Osteoblast (primary cell): ENCODE measurements at regions not wholly inside any gene's neighbourhood (a gene's known extent, or its start where the extent isn't known, plus 50 kb on each side); places are given as distances from the start of the nearest gene placed in this dataset.
A peak's percentile ranks its signal among the peaks of the same experiment; 100 is the strongest.

Experiments
- DNase-seq: peaks from one replicate; pipeline ENCODE4 v3.0.0; 2011; ENCODE audit warnings: low spot score, mixed read lengths; ENCODE audit not compliant: insufficient read length; ENCODE audit errors: missing footprints
- H2AFZ ChIP-seq: 2 replicates; pipeline ENCODE4 v1.6.0; 2011; ENCODE audit warnings: mild to moderate bottlenecking, low read length
- H3K27ac ChIP-seq: 2 replicates; pipeline ENCODE4 v1.5.1; 2011; ENCODE audit warnings: mild to moderate bottlenecking, low read depth, low read length, moderate library complexity
- H3K27me3 ChIP-seq: 2 replicates; pipeline ENCODE4 v1.6.0; 2012; ENCODE audit warnings: mild to moderate bottlenecking, control low read depth, inconsistent platforms, low read length, moderate library complexity; ENCODE audit not compliant: insufficient read depth
- H3K36me3 ChIP-seq: 2 replicates; pipeline ENCODE4 v1.5.1; 2011; ENCODE audit warnings: mild to moderate bottlenecking, low read length, control low read depth, moderate library complexity; ENCODE audit not compliant: insufficient read depth
- H3K4me1 ChIP-seq: 2 replicates; pipeline ENCODE4 v1.5.1; 2011; ENCODE audit warnings: mild to moderate bottlenecking, low read length, control low read depth, moderate library complexity; ENCODE audit not compliant: insufficient read depth
- H3K4me2 ChIP-seq: 2 replicates; pipeline ENCODE4 v1.6.0; 2011; ENCODE audit warnings: mild to moderate bottlenecking, low read length; ENCODE audit not compliant: insufficient read depth
- H3K4me3 ChIP-seq: fragments of 200-600 bp; sonication (generic); 3 replicates; pipeline ENCODE4 v1.5.1; 2012; ENCODE audit warnings: mild to moderate bottlenecking, low read length, inconsistent platforms; ENCODE audit not compliant: insufficient read depth
- H3K79me2 ChIP-seq: 2 replicates; pipeline ENCODE4 v1.6.0; 2012; ENCODE audit warnings: mild to moderate bottlenecking, low read length, control low read depth, inconsistent platforms; ENCODE audit not compliant: insufficient read depth
- H3K9me3 ChIP-seq: 2 replicates; pipeline ENCODE4 v1.5.1; 2011; ENCODE audit warnings: low read depth, low read length, control low read depth
- H4K20me1 ChIP-seq: 2 replicates; pipeline ENCODE4 v1.6.0; 2012; ENCODE audit warnings: mild to moderate bottlenecking, low read length, control low read depth; ENCODE audit not compliant: insufficient read depth
- TF ChIP-seq, protein P1 (sequence below): IDR thresholded peaks from 2 replicates; pipeline ENCODE4 v1.5.1; 2011; ENCODE audit warnings: mild to moderate bottlenecking, low read depth, low read length, moderate library complexity; ENCODE audit errors: extremely low read depth

DNA sequence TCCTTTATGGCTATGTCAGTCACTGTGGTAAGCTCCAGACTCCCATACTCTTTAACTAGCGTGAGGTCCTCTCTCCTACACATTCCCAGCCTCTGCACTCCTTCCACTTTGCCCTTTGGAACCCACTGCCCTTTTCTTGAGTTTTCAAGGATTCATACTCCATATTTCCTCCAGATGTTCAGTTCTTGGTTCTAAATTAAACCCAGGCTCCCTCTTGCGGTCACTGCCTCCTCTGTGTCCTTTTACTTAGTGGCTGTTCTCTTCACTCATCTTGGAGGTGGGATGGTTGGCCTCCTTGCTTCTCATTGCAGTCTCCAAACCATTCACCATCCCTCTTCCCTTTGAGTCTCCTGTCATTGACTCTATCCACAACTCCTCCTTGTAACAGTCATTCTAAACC is 208.1 kb downstream of the TGFB2 start:
- no peak overlapping the region for H3K4me3 ChIP-seq
- H3K27me3 ChIP-seq, result no peaks in the 10 kb centered on the region
- DNase-seq, result no peak
- no peaks in the 10 kb centered on the region for H3K9me3 ChIP-seq
- H3K4me1 ChIP-seq, result peaks cover 5% of the 10 kb centered on the region
- TF ChIP-seq, protein P1, sequence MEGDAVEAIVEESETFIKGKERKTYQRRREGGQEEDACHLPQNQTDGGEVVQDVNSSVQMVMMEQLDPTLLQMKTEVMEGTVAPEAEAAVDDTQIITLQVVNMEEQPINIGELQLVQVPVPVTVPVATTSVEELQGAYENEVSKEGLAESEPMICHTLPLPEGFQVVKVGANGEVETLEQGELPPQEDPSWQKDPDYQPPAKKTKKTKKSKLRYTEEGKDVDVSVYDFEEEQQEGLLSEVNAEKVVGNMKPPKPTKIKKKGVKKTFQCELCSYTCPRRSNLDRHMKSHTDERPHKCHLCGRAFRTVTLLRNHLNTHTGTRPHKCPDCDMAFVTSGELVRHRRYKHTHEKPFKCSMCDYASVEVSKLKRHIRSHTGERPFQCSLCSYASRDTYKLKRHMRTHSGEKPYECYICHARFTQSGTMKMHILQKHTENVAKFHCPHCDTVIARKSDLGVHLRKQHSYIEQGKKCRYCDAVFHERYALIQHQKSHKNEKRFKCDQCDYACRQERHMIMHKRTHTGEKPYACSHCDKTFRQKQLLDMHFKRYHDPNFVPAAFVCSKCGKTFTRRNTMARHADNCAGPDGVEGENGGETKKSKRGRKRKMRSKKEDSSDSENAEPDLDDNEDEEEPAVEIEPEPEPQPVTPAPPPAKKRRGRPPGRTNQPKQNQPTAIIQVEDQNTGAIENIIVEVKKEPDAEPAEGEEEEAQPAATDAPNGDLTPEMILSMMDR, result peak; percentile 18
- H3K27ac ChIP-seq, result no peak overlapping the region
- H4K20me1 ChIP-seq, result no peaks in the 10 kb centered on the region
- H3K4me2 ChIP-seq, result no peak overlapping the region
- no peaks in the 10 kb centered on the region for H3K36me3 ChIP-seq
- H3K79me2 ChIP-seq, result no peaks in the 10 kb centered on the region
- no peak overlapping the region for H2AFZ ChIP-seq

DNA sequence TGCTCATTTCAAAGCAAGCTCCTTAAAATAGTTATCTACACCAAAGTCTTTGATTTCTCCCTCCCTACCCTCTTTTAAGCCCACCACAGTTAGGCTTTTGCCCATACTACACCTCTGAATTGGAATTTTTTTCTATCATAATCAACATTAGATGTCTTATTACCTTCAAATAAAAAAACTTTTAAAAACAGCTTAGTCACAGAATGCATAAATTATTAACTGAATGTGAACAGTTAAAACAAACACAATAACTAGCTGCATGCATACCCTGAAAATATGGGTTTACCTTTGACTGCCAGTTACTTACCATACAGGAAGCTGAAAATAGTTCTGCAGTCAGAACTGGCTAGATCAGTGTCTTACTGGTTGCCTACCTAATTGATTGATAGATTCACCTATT is 210.9 kb downstream of the TGFB2 start:
- TF ChIP-seq, protein P1, result no peak

DNA sequence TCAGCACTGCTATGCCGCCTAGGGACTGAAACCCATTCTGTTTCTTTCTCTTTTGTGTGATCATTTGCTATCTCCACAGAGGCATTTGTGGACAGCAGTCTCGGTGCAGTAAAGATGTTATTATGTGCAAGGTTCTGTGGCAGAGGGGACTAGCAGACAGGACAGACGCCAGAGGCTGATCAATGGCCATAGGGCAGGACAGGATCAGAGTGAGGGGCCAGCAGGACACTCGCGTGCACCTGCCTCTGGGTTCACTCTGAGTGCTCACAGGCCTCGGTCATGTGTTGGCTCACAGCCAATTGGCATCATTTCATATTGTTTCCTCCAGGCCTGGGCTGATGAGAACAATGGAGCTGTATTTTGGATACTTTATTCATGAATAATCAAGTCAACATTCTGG is 212.6 kb downstream of the TGFB2 start:
- peaks cover 5% of the 10 kb centered on the region for H3K4me1 ChIP-seq
- no peaks in the 10 kb centered on the region for H4K20me1 ChIP-seq
- peak overlapping the region; percentile 34 for H3K4me3 ChIP-seq
- TF ChIP-seq, protein P1, result no peak
- peak overlapping the region; percentile 23 for H3K4me2 ChIP-seq
- H3K27ac ChIP-seq, result no peak overlapping the region
- no peaks in the 10 kb centered on the region for H3K79me2 ChIP-seq
- no peak overlapping the region for H2AFZ ChIP-seq
- no peaks in the 10 kb centered on the region for H3K27me3 ChIP-seq
- no peaks in the 10 kb centered on the region for H3K36me3 ChIP-seq
- no peak for DNase-seq
- H3K9me3 ChIP-seq, result no peaks in the 10 kb centered on the region

More for the DNA sequence above, 210.9 kb downstream of the TGFB2 start:
- Histone ChIP-seq H3K4me1 (peaks cover 5% of the 10 kb centered on the region), H3K36me3 (no peaks in the 10 kb centered on the region), H3K27me3 (no peaks in the 10 kb centered on the region), H3K4me3 (no peak overlapping the region), H4K20me1 (no peaks in the 10 kb centered on the region), H3K4me2 (no peak overlapping the region), H3K79me2 (no peaks in the 10 kb centered on the region), H3K27ac (no peak overlapping the region), H2AFZ (no peak overlapping the region), H3K9me3 (no peaks in the 10 kb centered on the region)
- DNase-seq, result no peak

DNA sequence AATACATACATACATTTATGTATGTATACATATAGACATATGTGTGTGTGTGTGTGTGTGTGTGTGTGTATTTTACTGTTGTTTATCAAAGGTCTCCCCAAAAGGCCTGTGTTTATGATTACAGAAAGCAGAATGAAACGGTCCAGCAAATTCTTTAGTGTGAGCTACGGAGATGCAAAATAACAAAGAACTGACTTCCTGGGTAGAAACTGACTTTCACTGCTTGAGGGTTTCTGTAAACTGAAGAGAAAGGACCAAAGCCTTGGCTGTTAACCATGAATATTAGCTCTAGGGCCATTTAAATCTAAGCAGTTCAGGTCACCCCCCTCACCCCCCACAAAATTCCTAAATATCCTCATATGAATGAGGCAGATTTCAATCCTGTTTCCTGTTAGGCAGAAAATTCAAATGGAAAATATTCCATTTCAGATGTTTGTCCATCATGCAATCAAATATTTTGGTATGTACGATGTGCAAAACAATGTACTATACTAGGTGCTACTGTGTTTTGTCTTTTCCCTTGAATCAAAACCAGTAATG is 213.2 kb downstream of the TGFB2 start:
- TF ChIP-seq, protein P1, result no peak
- Histone ChIP-seq H3K27me3 (no peaks in the 10 kb centered on the region), H3K79me2 (no peaks in the 10 kb centered on the region), H3K4me2 (no peak overlapping the region), H3K27ac (no peak overlapping the region), H4K20me1 (no peaks in the 10 kb centered on the region), H3K36me3 (no peaks in the 10 kb centered on the region), H3K9me3 (no peaks in the 10 kb centered on the region), H3K4me1 (peaks cover 5% of the 10 kb centered on the region), H2AFZ (peak overlapping the region; percentile 15), H3K4me3 (no peak overlapping the region)
- DNase-seq, result no peak
